CD4-positive, alpha-beta T cell treated with Interleukin-4 for 4 hours (primary cell): ENCODE measurements at regions not wholly inside any gene's neighbourhood (a gene's known extent, or its start where the extent isn't known, plus 50 kb on each side); places are given as distances from the start of the nearest gene placed in this dataset.
"Not testable (repeated sequence)": the region's sequence is repeated elsewhere in the genome, so short reads cannot be mapped to it uniquely, and the experiment has no call there.

Experiments
- DNase-seq: peaks from one replicate; pipeline ENCODE4 v3.0.0-alpha.2; 2020

- no peak for DNase-seq
Observed at GRCh38 chr5:111859533-111860270, 102.7 kb upstream of the NREP start.

GRCh38 chr5:111859031-111859430, 102.0 kb upstream of the NREP start:
- no peak for DNase-seq

- DNase-seq = no peak
Observed at GRCh38 chr5:111857623-111858022, 100.6 kb upstream of the NREP start.

DNA sequence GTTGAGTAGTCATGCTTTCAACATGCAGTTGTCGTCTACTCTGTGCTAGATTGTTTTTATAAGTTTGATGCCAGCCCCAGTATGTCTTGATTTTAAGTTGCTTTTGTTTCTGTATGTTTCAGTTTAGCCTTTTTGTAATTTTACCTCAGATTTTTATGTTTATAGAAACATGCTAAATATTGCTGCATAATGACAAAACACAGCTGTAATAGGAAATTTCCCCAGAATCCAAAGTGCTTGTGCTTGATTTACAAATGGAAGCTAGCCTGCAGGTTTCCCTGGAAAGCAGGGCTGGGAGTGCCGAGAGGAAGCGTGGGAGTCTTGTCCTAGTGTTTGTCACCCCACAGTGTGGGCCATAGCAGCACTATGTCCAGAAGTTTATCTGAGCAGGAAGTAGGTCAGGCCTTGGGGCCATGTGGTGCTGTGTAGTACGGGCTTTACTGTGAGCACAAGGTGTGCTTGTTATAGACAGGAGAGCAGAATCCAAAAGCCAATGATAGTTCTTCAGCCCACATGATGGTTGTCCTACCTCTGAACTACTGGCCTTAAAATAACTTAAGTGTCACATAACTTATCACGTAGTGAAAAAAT, 100.0 kb upstream of the NREP start:
- DNase-seq = no peak

GRCh38 chr5:111855356-111855755, 98.4 kb upstream of the NREP start:
- no peak for DNase-seq

GRCh38 chr5:111854186-111854585, 97.2 kb upstream of the NREP start:
- DNase-seq = no peak

DNA sequence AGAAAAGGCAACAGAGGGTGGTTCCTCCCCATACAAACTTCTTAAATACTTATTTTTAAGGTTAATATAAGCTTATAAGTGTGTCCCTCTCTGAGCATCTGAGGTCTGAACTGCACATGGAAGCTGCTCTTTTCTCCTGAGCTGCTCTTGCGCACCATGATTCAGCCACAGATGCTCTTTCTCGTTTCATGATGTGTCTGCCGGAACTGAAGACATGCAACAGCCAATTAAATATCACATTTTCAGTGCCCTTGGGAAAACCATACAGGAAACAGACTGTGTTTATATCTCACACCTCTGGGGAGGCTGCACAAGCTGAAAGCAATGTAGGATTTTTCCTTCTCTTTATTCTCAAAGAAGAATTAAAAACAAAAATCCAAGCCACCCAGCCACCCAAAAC, 96.8 kb upstream of the NREP start:
- DNase-seq = no peak

DNA sequence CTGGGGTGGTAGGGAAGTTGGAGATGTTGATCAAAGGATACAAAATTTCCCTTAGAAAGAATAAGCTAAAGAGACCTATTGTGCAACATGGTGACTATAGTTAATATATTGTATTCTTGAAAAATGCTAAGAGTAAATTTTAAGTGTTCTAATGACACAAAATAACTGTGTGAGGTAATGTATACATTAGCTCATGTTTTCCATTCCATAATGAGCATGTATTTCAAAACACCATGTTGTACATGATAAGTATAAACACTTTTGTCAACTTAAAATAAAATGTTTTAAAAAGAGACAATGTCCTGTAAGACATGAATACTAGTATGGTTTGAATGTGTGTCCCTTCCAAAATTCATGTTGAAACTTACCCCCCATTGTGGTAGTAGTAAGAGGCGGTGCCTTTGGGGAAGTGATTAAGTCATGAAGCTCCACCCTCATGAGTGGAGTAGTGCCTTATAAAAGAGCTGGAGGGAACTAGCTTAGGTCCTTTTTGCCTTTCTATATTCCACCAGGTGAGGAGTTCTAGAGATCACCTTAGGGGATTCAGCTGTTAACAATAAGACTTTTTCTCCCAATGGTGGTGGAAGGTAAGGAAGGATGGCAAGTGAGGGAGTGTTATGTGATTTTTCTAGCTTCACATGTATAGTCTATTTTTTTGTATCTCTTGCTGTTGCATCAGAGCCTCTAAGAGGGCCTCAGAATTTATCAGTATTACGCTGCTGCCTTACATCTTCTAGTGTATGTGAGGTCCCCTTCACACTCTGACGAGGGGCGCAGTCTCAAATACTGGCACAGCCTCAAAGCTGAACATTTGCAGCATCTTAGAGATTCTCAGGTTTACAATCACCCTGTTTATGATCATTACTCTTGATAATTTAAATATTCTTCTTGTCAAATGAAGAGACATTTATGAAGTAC, 94.9 kb upstream of the NREP start:
- DNase-seq = no peak

DNA sequence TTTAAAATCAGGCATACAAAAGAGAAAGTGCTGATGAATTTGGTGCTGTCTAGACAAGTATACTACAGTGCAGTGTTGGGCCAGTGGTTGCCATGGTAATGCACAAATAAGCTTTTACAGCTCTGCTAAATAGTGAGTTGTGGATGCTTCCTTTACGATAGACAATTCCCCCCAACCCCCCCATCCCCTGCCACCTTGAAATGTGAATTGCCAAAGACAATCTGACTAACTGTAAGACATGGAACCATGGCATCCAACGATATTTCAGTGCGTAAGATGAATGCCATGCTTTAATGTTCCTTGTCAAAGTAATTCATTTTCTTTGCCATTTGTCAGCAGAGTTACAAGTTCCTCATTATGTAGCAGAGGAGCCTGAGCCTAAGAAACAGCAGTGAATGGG, 91.5 kb upstream of the NREP start:
- DNase-seq = no peak

DNA sequence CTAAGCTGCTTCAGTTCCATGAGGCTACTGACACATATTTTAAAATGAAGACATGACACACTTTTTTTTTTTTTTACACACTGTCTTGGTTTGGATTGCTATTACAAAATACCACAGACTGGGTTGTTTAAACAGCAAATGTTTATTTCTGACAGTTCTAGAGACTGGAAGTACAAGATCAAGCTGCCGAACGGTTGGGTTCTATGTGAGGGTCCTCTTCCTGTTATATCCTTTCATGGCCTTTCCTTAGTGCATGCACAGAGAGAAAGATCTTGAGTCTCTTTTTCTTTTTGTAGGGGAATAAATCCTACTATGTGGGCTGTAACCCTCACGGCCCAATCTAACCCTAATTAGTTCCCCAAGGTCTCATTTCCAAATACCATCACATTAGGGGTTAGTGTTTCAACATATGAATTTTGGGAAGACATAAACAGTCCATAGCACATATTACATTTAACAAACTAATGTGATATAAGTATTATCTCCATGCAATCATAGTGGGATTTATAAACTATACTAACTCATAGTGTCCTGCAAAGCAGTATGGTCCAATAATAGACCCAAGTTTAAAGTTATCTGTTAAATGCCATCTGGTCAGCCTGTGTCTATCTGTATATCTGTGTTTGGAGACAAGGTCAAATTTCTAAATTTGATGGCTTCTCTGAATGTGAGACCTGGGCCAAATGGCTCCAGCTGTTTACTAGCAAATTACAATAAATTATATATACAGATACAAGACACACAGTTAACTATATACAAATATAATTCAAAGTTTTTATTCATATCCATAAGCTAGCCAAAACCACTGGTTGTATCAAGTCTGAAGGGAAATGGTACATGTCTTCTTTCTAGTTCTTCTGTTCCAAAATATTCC, 90.3 kb upstream of the NREP start:
- no peak for DNase-seq

DNA sequence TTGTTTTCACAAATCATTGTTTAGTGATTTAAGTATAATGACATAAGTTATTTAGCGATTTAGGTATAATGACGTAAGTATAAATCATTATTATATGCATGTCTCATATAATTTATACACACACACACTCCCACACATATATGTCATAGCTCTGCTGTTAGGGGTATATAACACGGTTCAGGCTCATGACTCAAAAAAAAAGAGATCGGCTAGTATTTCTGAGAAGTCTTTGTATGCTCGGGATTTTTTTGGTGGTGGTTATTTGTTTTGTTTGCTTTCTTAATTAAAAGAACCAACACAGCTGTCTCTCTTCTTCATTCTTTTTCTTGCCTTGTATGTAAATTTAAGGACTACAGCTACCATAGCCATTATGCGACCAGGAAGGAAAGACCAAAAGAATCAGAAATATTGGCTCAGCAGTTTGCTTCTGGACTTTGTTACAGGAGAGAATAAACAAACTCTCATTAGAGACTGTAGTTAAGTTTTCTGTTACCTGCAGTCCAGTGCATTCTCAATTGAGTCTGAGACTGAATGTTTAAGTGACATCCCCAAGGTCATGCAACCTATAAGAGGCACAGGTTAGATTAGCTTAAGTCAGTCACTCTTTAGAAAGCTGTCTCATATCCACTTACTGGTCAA, 83.2 kb upstream of the NREP start:
- no peak for DNase-seq

GRCh38 chr5:111839438-111839837, 82.4 kb upstream of the NREP start:
- no peak for DNase-seq

DNA sequence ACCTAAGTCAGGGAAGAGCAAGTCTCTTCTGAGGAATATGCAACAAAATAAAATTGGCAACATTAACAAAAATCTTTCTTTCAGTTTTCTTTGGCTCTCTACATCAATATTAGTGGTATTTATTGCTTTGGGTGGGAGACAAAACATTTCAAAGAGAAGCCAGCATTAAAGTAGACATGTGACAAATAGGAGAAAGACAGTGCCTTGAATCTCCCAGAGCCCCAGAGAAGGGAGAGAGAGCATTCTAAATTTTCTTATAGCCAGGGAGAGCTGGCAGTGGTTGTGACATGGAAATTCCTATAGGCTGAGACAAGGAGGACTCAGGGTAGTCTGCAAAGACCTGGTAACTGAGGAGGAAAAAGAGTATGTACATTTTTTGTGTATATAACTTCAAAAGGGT, 79.4 kb upstream of the NREP start:
- no peak for DNase-seq

- DNase-seq = no peak
Observed at GRCh38 chr5:111834926-111835599, 78.1 kb upstream of the NREP start.

- no peak for DNase-seq
Observed at GRCh38 chr5:111830333-111830732, 73.3 kb upstream of the NREP start.

- no peak for DNase-seq
Observed at GRCh38 chr5:111829701-111830100, 72.7 kb upstream of the NREP start.

DNA sequence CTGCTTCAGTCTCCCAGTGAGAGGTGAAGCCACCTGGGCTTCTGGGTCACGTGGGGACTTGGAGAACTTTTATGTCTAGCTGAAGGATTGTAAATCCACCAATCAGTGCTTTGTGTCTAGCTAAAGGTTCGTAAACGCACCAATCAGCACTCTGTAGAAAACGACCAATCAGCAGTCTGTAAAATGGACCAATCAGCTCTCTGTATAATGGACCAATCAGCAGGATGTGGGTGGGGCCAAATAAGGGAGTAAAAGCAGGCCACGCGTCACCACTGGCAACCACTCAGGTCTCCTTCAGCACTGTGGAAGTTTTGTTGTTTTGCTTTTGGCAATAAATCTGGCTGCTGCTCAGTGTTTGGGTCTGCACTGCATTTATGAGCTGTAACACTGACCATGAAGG, 69.1 kb upstream of the NREP start:
- no peak for DNase-seq

- no peak for DNase-seq
Observed at GRCh38 chr5:111820072-111820471, 63.1 kb upstream of the NREP start.

DNA sequence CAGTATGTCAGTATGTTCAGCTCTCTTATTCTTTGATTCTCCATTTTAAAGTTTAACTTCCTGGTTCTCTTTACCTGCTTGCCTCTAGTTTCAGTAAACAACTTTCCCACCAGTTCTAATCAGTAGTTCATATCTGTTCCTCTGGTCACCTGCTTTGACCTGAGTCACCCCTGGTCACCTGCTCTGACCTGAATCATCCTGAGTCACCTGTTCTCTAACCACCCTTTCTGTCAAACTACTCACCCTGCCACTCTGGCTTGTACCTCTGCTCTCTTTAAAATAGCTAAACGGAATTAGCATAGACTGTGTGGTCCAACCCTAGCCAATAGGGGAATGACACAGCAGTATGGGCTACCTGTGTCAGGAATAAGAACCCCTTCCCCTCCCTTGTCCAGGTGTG, 62.0 kb upstream of the NREP start:
- not testable (repeated sequence) for DNase-seq

DNA sequence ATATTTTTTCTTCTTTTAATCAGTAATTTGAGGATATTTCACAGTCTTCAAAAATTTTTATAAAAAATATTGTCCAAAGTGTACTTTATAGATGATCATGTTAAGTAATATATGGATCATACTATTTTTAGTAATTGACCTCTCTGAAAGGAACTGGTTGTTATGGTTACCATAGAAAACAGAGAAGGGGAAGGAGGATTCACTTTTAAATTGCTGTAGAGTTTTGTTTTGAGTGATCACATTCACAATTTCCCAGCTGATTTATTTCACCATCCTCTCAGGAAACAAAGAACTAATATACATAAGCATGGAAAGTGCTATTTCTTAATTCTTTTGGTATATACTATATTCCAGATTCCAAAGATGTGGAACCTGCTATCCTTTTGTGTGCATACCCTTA, 56.5 kb upstream of the NREP start:
- no peak for DNase-seq

- no peak for DNase-seq
Observed at GRCh38 chr5:111810112-111810511, 53.1 kb upstream of the NREP start.
